ENCODE measurements at regions not wholly inside any gene's neighbourhood (a gene's known extent, or its start where the extent isn't known, plus 50 kb on each side); places are given as distances from the start of the nearest gene placed in this dataset.

GRCh38 chr21:19557488-19557887, 1153.9 kb upstream of the TMPRSS15 start:
- TF ChIP-seq POLR2A (IDR thresholded peaks at IDR 0.05) (no peak), CTCF (IDR thresholded peaks at IDR 0.05) (no peak), EP300 (IDR thresholded peaks at IDR 0.05) (no peak), POLR2AphosphoS5 (IDR thresholded peaks at IDR 0.05) (no peak)
